ENCODE measurements at regions not wholly inside any gene's neighbourhood (a gene's known extent, or its start where the extent isn't known, plus 50 kb on each side); places are given as distances from the start of the nearest gene placed in this dataset.
A peak's percentile ranks its signal among the peaks of the same experiment; 100 is the strongest.

DNA sequence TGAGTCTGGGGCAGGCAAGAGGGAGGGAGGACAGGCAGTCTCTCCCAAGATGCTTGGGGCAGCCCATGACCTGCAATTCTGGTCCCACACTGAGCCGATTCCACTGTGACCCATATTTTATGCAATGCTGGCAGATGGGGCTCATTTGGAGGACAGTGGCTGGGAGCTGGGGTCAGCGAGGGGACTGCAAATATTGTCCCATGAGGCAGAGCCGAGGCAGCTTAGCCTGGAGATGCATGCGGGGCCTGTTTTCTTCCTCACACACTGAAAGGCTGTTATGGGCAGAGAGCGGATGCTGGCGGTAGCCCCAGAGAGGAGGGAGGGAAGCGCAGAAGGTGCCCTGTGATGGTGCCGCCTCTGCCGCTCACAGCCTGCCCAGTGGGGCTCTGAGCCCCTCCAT, 128.5 kb upstream of the POU3F1 start:
- H3K9me3 Mint-ChIP-seq, result no peaks in the 10 kb centered on the region
- TF ChIP-seq, protein P1, sequence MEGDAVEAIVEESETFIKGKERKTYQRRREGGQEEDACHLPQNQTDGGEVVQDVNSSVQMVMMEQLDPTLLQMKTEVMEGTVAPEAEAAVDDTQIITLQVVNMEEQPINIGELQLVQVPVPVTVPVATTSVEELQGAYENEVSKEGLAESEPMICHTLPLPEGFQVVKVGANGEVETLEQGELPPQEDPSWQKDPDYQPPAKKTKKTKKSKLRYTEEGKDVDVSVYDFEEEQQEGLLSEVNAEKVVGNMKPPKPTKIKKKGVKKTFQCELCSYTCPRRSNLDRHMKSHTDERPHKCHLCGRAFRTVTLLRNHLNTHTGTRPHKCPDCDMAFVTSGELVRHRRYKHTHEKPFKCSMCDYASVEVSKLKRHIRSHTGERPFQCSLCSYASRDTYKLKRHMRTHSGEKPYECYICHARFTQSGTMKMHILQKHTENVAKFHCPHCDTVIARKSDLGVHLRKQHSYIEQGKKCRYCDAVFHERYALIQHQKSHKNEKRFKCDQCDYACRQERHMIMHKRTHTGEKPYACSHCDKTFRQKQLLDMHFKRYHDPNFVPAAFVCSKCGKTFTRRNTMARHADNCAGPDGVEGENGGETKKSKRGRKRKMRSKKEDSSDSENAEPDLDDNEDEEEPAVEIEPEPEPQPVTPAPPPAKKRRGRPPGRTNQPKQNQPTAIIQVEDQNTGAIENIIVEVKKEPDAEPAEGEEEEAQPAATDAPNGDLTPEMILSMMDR (IDR thresholded peaks at IDR 0.05), result no peak
- ATAC-seq (ENCODE audit: low read depth), result no peak
- POLR2A ChIA-PET, result interaction anchor here (0.6 to 4.6 kb wide), 4 partner anchors 16 to 300 kb away, joined by 3 to 56 read pairs (median 4); no protein-coding TSS in a partner anchor
- H3K4me3 Mint-ChIP-seq, result no peak overlapping the region
- peaks cover 37% of the 10 kb centered on the region for H3K4me1 Mint-ChIP-seq
- no peaks in the 10 kb centered on the region for H3K36me3 Mint-ChIP-seq (ENCODE audit: low read depth)
- intact Hi-C loops (cut with micrococcal nuclease), result loop anchor here (2.0 kb wide), 1 partner anchor 308 kb away; no protein-coding TSS in a partner anchor
- peak overlapping the region; percentile 93 for H3K27ac Mint-ChIP-seq
- DNase-seq, result no peak
- H3K27me3 Mint-ChIP-seq, result no peaks in the 10 kb centered on the region
- CTCF ChIA-PET, result interaction anchor here (2.3 kb wide), 1 partner anchor 22 kb away, joined by 9 read pairs; no protein-coding TSS in a partner anchor

DNA sequence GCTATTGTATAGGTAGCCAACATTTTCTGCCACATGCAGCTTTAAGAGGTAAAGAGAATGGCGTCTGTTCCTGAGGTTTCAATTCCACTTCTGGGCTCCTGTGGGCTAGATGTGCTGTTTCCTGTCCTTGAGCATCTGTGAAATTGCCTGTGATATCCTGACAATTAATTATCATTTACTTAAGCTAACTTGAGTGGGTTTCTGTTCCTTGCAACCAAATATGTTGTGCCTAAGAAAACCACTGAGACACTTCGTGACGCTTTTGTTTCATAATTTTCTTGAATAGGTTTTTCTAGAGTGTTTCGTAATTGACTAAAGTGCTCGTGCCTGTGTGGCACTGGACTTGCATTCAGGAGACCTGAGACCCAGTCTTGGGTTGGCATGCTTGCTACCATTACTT, 127.3 kb upstream of the POU3F1 start:
- Mint-ChIP-seq H3K27ac (peak overlapping the region; percentile 93), H3K4me3 (peak overlapping the region; percentile 68), H3K9me3 (no peaks in the 10 kb centered on the region), H3K4me1 (peaks cover 37% of the 10 kb centered on the region), H3K27me3 (no peaks in the 10 kb centered on the region), H3K36me3 (ENCODE audit: low read depth) (no peaks in the 10 kb centered on the region)
- intact Hi-C loops (cut with micrococcal nuclease), result loop anchor here (1.0 to 5.0 kb wide), 7 partner anchors 17 to 413 kb away; no protein-coding TSS in a partner anchor
- DNase-seq (no peak), ATAC-seq (ENCODE audit: low read depth) (peak; percentile 46)
- CTCF ChIA-PET, result interaction anchor here (0.9 to 2.3 kb wide), 6 partner anchors 10 to 302 kb away, joined by 3 to 9 read pairs (median 4); no protein-coding TSS in a partner anchor
- POLR2A ChIA-PET, result interaction anchor here (0.6 to 4.6 kb wide), 11 partner anchors 18 to 386 kb away, joined by 3 to 56 read pairs (median 4); partner anchors contain the start of gene POU3F1
- TF ChIP-seq, protein P1 (IDR thresholded peaks at IDR 0.05), result no peak

DNA sequence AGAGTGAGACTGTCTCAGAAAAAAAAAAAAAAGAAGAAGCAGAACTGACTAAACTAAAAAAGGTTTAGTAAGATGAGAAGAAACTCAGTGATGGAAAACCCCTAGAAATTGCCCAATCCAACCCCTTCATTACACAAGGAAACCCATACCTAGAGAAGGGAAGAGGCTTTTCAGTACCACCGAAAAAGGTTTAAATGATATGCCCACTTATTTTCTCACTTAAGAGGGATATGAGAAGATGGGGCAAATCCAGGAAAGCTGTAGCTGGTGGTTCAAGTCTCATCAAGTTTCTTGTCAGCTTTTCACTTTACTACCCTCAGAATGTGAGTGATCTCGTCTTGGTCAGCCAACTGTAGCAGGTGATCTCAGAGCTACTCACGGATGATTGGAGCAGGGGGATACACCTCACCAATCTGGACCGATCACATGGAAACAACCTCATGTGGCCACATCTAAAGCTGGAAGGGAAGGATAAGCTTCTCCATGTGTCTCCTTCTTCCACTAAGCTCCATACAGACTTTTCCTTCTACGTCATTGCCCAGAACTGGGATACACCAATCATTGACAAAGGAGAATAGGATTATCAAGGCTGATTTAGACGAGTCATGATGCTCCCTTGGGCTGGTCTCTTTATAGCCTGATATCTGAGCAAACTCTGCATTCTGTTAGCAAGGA, 126.7 kb upstream of the POU3F1 start:
- H3K36me3 Mint-ChIP-seq (ENCODE audit: low read depth), result no peaks in the 10 kb centered on the region
- peak; percentile 80 for ATAC-seq (ENCODE audit: low read depth)
- TF ChIP-seq, protein P1 (IDR thresholded peaks at IDR 0.05), result no peak
- DNase-seq, result no peak
- peak overlapping the region; percentile 93 for H3K27ac Mint-ChIP-seq
- peak overlapping the region; percentile 68 for H3K4me3 Mint-ChIP-seq
- peaks cover 37% of the 10 kb centered on the region for H3K4me1 Mint-ChIP-seq
- H3K27me3 Mint-ChIP-seq, result no peaks in the 10 kb centered on the region
- intact Hi-C loops (cut with micrococcal nuclease), result loop anchor here (1.0 to 5.0 kb wide), 5 partner anchors 20 to 414 kb away; no protein-coding TSS in a partner anchor
- CTCF ChIA-PET, result interaction anchor here (0.9 to 2.3 kb wide), 6 partner anchors 9 to 302 kb away, joined by 3 to 9 read pairs (median 4); no protein-coding TSS in a partner anchor
- no peaks in the 10 kb centered on the region for H3K9me3 Mint-ChIP-seq
- POLR2A ChIA-PET, result interaction anchor here (0.6 to 4.6 kb wide), 13 partner anchors 12 to 386 kb away, joined by 3 to 56 read pairs (median 4); partner anchors contain the start of genes C1orf122, POU3F1 and YRDC

DNA sequence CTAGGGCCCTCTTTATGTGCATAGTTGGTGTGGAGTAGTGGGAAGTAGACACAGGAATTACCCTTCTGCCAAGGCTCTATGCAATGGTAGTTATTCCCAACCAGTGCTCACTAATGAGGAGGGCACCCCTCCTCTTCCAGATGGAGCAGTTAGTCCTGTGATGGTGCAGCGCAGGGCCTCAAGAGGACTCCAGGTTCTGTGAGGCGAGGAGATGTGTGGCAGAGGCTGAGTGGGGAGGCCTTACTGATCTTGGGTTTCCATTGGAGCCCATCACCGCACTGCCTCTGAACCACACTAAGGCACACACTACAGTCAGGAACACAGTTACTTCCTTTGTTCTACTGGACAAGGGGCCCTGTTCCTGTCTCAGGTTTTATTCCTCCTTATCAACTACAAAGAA, 122.5 kb upstream of the POU3F1 start:
- H3K27ac Mint-ChIP-seq, result no peak overlapping the region
- no peak overlapping the region for H3K4me3 Mint-ChIP-seq
- ChIA-PET CTCF (no interaction called here), POLR2A (no interaction called here)
- H3K4me1 Mint-ChIP-seq, result peaks cover 27% of the 10 kb centered on the region
- intact Hi-C loops (cut with micrococcal nuclease), result no loop called here
- DNase-seq (no peak), ATAC-seq (ENCODE audit: low read depth) (no peak)
- H3K36me3 Mint-ChIP-seq (ENCODE audit: low read depth), result no peaks in the 10 kb centered on the region
- no peaks in the 10 kb centered on the region for H3K9me3 Mint-ChIP-seq
- TF ChIP-seq, protein P1 (IDR thresholded peaks at IDR 0.05), result no peak
- no peaks in the 10 kb centered on the region for H3K27me3 Mint-ChIP-seq

DNA sequence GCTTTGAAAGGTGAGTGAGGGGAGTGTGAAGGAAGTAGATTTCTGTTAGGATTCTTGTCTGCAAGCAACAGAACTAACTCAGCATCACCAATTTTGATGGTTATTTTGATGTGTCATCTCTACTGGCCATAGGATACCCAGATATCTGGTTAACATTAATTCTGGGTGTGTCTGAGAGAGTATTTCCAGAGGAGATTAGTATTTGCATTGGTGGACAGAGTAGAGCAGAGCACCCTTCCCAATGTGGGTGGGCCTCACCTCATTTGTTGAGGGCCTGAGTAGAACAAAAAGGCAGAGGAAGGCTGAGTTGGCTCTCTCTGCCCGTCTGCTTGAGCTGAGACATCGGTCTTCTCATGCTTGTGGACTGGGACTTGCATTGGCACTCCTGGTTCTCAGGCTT, 121.8 kb upstream of the POU3F1 start:
- no peak overlapping the region for H3K27ac Mint-ChIP-seq
- intact Hi-C loops (cut with micrococcal nuclease), result no loop called here

More for the DNA sequence above, 121.8 kb upstream of the POU3F1 start:
- ChIA-PET CTCF (no interaction called here), POLR2A (no interaction called here)
- Mint-ChIP-seq H3K27me3 (peaks cover 2% of the 10 kb centered on the region), H3K4me1 (peaks cover 20% of the 10 kb centered on the region), H3K9me3 (no peaks in the 10 kb centered on the region), H3K36me3 (ENCODE audit: low read depth) (no peaks in the 10 kb centered on the region), H3K4me3 (no peak overlapping the region)
- ATAC-seq (ENCODE audit: low read depth), result no peak
- DNase-seq, result no peak
- TF ChIP-seq, protein P1 (IDR thresholded peaks at IDR 0.05), result no peak

Measured in activated B cell treated with CpG ODN at 0.5 μM for 24 hours (primary cell).